ENCODE measurements at regions not wholly inside any gene's neighbourhood (a gene's known extent, or its start where the extent isn't known, plus 50 kb on each side); places are given as distances from the start of the nearest gene placed in this dataset.

DNA sequence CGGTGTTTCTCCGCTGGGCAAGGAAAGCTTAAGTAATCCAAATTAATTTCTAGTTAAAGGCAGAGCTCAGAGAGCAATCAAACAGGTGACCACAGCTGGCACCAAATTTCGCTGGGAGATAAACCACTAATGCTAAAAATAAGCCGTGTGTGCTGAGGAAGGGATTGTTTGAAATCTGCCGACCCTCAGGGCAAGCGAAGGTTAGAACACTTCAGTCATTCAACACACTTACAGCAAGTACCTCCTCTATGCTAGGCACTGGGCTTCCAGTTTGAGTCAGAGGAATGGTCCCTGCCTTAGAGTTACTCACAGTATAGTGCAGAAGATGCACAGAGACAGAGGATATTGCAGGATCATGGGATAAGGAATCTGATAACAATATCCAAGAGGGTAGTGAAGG is 467.9 kb upstream of the PODXL start (continued):
- TF ChIP-seq, protein P1, sequence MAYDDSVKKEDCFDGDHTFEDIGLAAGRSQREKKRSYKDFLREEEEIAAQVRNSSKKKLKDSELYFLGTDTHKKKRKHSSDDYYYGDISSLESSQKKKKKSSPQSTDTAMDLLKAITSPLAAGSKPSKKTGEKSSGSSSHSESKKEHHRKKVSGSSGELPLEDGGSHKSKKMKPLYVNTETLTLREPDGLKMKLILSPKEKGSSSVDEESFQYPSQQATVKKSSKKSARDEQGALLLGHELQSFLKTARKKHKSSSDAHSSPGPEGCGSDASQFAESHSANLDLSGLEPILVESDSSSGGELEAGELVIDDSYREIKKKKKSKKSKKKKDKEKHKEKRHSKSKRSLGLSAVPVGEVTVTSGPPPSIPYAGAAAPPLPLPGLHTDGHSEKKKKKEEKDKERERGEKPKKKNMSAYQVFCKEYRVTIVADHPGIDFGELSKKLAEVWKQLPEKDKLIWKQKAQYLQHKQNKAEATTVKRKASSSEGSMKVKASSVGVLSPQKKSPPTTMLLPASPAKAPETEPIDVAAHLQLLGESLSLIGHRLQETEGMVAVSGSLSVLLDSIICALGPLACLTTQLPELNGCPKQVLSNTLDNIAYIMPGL (CRISPR knock-in tag; IDR thresholded peaks at IDR 0.05) = no peak
- TF ChIP-seq, protein P2, sequence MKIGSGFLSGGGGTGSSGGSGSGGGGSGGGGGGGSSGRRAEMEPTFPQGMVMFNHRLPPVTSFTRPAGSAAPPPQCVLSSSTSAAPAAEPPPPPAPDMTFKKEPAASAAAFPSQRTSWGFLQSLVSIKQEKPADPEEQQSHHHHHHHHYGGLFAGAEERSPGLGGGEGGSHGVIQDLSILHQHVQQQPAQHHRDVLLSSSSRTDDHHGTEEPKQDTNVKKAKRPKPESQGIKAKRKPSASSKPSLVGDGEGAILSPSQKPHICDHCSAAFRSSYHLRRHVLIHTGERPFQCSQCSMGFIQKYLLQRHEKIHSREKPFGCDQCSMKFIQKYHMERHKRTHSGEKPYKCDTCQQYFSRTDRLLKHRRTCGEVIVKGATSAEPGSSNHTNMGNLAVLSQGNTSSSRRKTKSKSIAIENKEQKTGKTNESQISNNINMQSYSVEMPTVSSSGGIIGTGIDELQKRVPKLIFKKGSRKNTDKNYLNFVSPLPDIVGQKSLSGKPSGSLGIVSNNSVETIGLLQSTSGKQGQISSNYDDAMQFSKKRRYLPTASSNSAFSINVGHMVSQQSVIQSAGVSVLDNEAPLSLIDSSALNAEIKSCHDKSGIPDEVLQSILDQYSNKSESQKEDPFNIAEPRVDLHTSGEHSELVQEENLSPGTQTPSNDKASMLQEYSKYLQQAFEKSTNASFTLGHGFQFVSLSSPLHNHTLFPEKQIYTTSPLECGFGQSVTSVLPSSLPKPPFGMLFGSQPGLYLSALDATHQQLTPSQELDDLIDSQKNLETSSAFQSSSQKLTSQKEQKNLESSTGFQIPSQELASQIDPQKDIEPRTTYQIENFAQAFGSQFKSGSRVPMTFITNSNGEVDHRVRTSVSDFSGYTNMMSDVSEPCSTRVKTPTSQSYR (CRISPR knock-in tag; IDR thresholded peaks at IDR 0.05) = no peak

DNA sequence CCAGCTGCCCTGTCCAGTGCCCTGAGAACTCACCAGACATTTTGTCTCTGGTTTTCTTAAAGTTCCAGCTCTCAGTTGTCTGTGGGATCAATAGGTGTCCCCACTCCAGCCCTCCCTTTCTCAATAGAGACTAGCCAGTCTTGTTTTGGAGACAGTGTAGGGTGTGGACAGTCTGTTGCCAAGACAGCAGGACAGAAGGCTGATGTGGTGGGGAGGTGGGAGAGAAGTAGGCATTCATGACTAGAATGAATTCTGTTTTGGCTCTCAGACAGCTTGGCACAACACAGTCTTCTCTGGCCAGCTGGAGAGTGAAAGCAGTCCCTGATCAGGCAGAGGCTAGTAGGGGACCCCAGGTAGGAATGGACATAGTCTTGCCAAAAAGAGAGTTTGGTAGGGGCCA is 467.0 kb upstream of the PODXL start:
- Mint-ChIP-seq H3K4me1 (no peaks in the 10 kb centered on the region), H3K36me3 (no peaks in the 10 kb centered on the region), H3K9me3 (no peaks in the 10 kb centered on the region), H3K27ac (no peak overlapping the region), H3K4me3 (no peak overlapping the region), H3K27me3 (ENCODE audit: low read depth) (no peaks in the 10 kb centered on the region; the same call in 1 of the 2 replicates)
- CTCF ChIA-PET = no interaction called here
- DNase-seq (ENCODE audit: low spot score) (no peak), ATAC-seq (no peak)
- POLR2A ChIA-PET = no interaction called here
- no peak for TF ChIP-seq ZNF416 (CRISPR knock-in tag; IDR thresholded peaks at IDR 0.05)
- TF ChIP-seq NFE2L1 (CRISPR knock-in tag; IDR thresholded peaks at IDR 0.05) = no peak
- no peak for TF ChIP-seq NFYB (CRISPR knock-in tag; conservative IDR thresholded peaks at IDR 0.05; ENCODE audit: low read depth)
- TF ChIP-seq ZNF138 (CRISPR knock-in tag; conservative IDR thresholded peaks at IDR 0.05) = no peak
- TF ChIP-seq ELF4 (CRISPR knock-in tag; IDR thresholded peaks at IDR 0.05; ENCODE audit: low read depth) = no peak
- no peak for TF ChIP-seq MXD4 (CRISPR knock-in tag; IDR thresholded peaks at IDR 0.05; ENCODE audit: borderline replicate concordance)
- TF ChIP-seq, protein P3, sequence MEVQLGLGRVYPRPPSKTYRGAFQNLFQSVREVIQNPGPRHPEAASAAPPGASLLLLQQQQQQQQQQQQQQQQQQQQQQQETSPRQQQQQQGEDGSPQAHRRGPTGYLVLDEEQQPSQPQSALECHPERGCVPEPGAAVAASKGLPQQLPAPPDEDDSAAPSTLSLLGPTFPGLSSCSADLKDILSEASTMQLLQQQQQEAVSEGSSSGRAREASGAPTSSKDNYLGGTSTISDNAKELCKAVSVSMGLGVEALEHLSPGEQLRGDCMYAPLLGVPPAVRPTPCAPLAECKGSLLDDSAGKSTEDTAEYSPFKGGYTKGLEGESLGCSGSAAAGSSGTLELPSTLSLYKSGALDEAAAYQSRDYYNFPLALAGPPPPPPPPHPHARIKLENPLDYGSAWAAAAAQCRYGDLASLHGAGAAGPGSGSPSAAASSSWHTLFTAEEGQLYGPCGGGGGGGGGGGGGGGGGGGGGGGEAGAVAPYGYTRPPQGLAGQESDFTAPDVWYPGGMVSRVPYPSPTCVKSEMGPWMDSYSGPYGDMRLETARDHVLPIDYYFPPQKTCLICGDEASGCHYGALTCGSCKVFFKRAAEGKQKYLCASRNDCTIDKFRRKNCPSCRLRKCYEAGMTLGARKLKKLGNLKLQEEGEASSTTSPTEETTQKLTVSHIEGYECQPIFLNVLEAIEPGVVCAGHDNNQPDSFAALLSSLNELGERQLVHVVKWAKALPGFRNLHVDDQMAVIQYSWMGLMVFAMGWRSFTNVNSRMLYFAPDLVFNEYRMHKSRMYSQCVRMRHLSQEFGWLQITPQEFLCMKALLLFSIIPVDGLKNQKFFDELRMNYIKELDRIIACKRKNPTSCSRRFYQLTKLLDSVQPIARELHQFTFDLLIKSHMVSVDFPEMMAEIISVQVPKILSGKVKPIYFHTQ (CRISPR knock-in tag; IDR thresholded peaks at IDR 0.05) = no peak
- no peak for TF ChIP-seq CREB1 (CRISPR knock-in tag; IDR thresholded peaks at IDR 0.05)
- TF ChIP-seq TEAD1 (CRISPR knock-in tag; IDR thresholded peaks at IDR 0.05) = no peak
- no peak for TF ChIP-seq GRHL2 (CRISPR knock-in tag; IDR thresholded peaks at IDR 0.05; ENCODE audit: insufficient replicate concordance, severe bottlenecking)
- TF ChIP-seq, protein P4, sequence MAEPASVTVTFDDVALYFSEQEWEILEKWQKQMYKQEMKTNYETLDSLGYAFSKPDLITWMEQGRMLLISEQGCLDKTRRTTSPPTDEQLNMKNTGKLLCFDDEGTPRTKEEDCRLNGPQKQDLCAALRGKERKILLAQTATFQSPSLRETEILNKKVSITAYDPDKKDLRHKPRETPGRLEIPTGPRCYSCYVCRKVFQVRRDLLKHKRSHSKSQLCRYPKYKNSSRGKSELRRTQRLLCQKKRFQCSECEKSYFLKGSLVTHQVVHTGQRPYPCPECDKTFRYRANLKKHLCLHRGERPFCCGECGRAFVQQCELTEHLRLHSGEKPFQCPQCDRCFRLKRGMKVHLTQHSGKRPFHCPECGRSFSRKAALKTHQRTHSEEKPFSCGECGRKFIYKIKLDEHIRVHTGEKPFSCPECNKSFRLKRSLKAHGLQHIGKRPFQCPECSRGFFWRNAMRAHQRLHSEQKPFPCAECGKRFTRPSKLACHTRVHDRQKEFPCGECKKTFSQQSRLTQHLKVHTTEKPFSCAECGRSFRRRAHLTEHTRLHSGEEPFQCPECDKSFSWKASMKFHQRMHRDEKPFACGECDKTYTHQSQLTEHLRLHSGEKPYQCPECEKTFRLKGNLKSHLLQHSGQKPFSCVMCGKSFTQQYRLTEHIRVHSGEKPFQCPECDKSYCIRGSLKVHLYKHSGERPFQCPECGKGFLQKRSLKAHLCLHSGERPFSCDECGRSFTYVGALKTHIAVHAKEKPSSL (CRISPR knock-in tag; conservative IDR thresholded peaks at IDR 0.05) = no peak
- TF ChIP-seq FOXP1 (CRISPR knock-in tag; IDR thresholded peaks at IDR 0.05; ENCODE audit: borderline replicate concordance) = no peak
- TF ChIP-seq, protein P5, sequence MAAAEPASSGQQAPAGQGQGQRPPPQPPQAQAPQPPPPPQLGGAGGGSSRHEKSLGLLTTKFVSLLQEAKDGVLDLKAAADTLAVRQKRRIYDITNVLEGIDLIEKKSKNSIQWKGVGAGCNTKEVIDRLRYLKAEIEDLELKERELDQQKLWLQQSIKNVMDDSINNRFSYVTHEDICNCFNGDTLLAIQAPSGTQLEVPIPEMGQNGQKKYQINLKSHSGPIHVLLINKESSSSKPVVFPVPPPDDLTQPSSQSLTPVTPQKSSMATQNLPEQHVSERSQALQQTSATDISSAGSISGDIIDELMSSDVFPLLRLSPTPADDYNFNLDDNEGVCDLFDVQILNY (CRISPR knock-in tag; IDR thresholded peaks at IDR 0.05) = no peak
- TF ChIP-seq, protein P6, sequence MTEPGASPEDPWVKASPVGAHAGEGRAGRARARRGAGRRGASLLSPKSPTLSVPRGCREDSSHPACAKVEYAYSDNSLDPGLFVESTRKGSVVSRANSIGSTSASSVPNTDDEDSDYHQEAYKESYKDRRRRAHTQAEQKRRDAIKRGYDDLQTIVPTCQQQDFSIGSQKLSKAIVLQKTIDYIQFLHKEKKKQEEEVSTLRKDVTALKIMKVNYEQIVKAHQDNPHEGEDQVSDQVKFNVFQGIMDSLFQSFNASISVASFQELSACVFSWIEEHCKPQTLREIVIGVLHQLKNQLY (CRISPR knock-in tag; IDR thresholded peaks at IDR 0.05) = no peak
- TF ChIP-seq ZNF121 (CRISPR knock-in tag; IDR thresholded peaks at IDR 0.05) = no peak
- TF ChIP-seq MYBL2 (CRISPR knock-in tag; IDR thresholded peaks at IDR 0.05) = no peak
- TF ChIP-seq, protein P7, sequence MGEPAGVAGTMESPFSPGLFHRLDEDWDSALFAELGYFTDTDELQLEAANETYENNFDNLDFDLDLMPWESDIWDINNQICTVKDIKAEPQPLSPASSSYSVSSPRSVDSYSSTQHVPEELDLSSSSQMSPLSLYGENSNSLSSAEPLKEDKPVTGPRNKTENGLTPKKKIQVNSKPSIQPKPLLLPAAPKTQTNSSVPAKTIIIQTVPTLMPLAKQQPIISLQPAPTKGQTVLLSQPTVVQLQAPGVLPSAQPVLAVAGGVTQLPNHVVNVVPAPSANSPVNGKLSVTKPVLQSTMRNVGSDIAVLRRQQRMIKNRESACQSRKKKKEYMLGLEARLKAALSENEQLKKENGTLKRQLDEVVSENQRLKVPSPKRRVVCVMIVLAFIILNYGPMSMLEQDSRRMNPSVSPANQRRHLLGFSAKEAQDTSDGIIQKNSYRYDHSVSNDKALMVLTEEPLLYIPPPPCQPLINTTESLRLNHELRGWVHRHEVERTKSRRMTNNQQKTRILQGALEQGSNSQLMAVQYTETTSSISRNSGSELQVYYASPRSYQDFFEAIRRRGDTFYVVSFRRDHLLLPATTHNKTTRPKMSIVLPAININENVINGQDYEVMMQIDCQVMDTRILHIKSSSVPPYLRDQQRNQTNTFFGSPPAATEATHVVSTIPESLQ (CRISPR knock-in tag; IDR thresholded peaks at IDR 0.05) = no peak
- TF ChIP-seq, protein P8, sequence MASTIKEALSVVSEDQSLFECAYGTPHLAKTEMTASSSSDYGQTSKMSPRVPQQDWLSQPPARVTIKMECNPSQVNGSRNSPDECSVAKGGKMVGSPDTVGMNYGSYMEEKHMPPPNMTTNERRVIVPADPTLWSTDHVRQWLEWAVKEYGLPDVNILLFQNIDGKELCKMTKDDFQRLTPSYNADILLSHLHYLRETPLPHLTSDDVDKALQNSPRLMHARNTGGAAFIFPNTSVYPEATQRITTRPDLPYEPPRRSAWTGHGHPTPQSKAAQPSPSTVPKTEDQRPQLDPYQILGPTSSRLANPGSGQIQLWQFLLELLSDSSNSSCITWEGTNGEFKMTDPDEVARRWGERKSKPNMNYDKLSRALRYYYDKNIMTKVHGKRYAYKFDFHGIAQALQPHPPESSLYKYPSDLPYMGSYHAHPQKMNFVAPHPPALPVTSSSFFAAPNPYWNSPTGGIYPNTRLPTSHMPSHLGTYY (CRISPR knock-in tag; IDR thresholded peaks at IDR 0.05) = no peak
